HG02852 (cell line): ENCODE measurements at regions not wholly inside any gene's neighbourhood (a gene's known extent, or its start where the extent isn't known, plus 50 kb on each side); places are given as distances from the start of the nearest gene placed in this dataset.
"Not testable (repeated sequence)": the region's sequence is repeated elsewhere in the genome, so short reads cannot be mapped to it uniquely, and the experiment has no call there.

Source experiments
- ATAC-seq: cut with Tn5 transposase; IDR thresholded peaks from one replicate; pipeline ENCODE4 v1.9.1; 2021; ENCODE audit warnings: mild to moderate bottlenecking, moderate library complexity; ENCODE audit not compliant: unreplicated experiment

GRCh38 chr13:64529874-64530485, 2700.2 kb downstream of the PCDH9 start:
- no peak for ATAC-seq

- ATAC-seq = no peak
Observed at GRCh38 chr13:64528838-64529237, 2701.3 kb downstream of the PCDH9 start.

GRCh38 chr13:64527561-64527960, 2702.6 kb downstream of the PCDH9 start:
- no peak for ATAC-seq

- ATAC-seq = no peak
Observed at GRCh38 chr13:64525687-64526086, 2704.4 kb downstream of the PCDH9 start.

GRCh38 chr13:64510747-64511146, 2719.4 kb downstream of the PCDH9 start:
- no peak for ATAC-seq

- ATAC-seq = no peak
Observed at GRCh38 chr13:64506246-64506645, 2723.9 kb downstream of the PCDH9 start.

GRCh38 chr13:64505336-64505910, 2724.7 kb downstream of the PCDH9 start:
- no peak for ATAC-seq

- ATAC-seq = no peak
Observed at GRCh38 chr13:64488731-64489130, 2741.4 kb downstream of the PCDH9 start.

- ATAC-seq = no peak
Observed at GRCh38 chr13:64482373-64482772, 2747.8 kb downstream of the PCDH9 start.

GRCh38 chr13:64480672-64481071, 2749.5 kb downstream of the PCDH9 start:
- no peak for ATAC-seq

GRCh38 chr13:64480211-64480610, 2749.9 kb downstream of the PCDH9 start:
- no peak for ATAC-seq

- no peak for ATAC-seq
Observed at GRCh38 chr13:64477146-64477545, 2753.0 kb downstream of the PCDH9 start.

- not testable (repeated sequence) for ATAC-seq
Observed at GRCh38 chr13:64476041-64476568, 2754.0 kb downstream of the PCDH9 start.

- ATAC-seq = no peak
Observed at GRCh38 chr13:64471916-64472315, 2758.2 kb downstream of the PCDH9 start.

- ATAC-seq = no peak
Observed at GRCh38 chr13:64470751-64471150, 2759.4 kb downstream of the PCDH9 start.

GRCh38 chr13:64459778-64460177, 2770.4 kb downstream of the PCDH9 start:
- ATAC-seq = no peak

GRCh38 chr13:64457976-64458375, 2772.2 kb downstream of the PCDH9 start:
- no peak for ATAC-seq

GRCh38 chr13:64455124-64455523, 2775.0 kb downstream of the PCDH9 start:
- no peak for ATAC-seq

GRCh38 chr13:64453831-64454230, 2776.3 kb downstream of the PCDH9 start:
- ATAC-seq = no peak

- no peak for ATAC-seq
Observed at GRCh38 chr13:64446372-64446771, 2783.8 kb downstream of the PCDH9 start.

- no peak for ATAC-seq
Observed at GRCh38 chr13:64441740-64442139, 2788.4 kb downstream of the PCDH9 start.

GRCh38 chr13:64438084-64438483, 2792.1 kb downstream of the PCDH9 start:
- ATAC-seq = no peak

- ATAC-seq = no peak
Observed at GRCh38 chr13:64429691-64430090, 2800.4 kb downstream of the PCDH9 start.
